Testis (tissue), 2 donors: ENCODE measurements at regions not wholly inside any gene's neighbourhood (a gene's known extent, or its start where the extent isn't known, plus 50 kb on each side); places are given as distances from the start of the nearest gene placed in this dataset.
A peak's percentile ranks its signal among the peaks of the same experiment; 100 is the strongest.

Experiments used
- DNase-seq: peaks from one replicate; pipeline ENCODE4 v3.0.0-alpha.2; 2019
- H3K27ac ChIP-seq, 2 donors: fragments of 200-600 bp; sonication (generic); one replicate each; pipeline ENCODE4 v1.5.1; 2019
- H3K27me3 ChIP-seq: fragments of 200-600 bp; sonication (generic); one replicate; pipeline ENCODE4 v1.5.1; 2019
- H3K36me3 ChIP-seq: fragments of 200-600 bp; sonication (generic); one replicate; pipeline ENCODE4 v1.5.1; 2017; ENCODE audit warnings: low read depth; ENCODE audit errors: missing control alignments
- H3K4me1 ChIP-seq: fragments of 200-600 bp; sonication (generic); one replicate; pipeline ENCODE4 v1.5.1; 2019
- H3K4me3 ChIP-seq, 2 donors: fragments of 200-600 bp; sonication (generic); one replicate each; pipeline ENCODE4 v1.5.1; 2017 to 2019
- H3K9me3 ChIP-seq: fragments of 200-600 bp; sonication (generic); one replicate; pipeline ENCODE4 v1.5.1; 2017
- CTCF ChIP-seq, 3 experiments: fragments of 450-650 bp in 2 of 3; fragments of 200-600 bp in 1 of 3; sonication (generic) in 1 of 3; IDR thresholded peaks; one replicate each; pipeline ENCODE4 v1.5.1; 2016 to 2019; ENCODE audit warnings: antibody characterized with exemption in 3 of 3, mild to moderate bottlenecking in 2 of 3, moderate library complexity in 1 of 3
- POLR2A ChIP-seq: fragments of 450-650 bp; IDR thresholded peaks from one replicate; pipeline ENCODE4 v1.6.1; 2017; ENCODE audit warnings: antibody characterized with exemption, mild to moderate bottlenecking, moderate library complexity
- WGBS, 2 donors: methylation state at CpG; one replicate each; pipeline ENCODE4 v1.1.5; 2018; 5-methylcytosine and 5-hydroxymethylcytosine counted together
- intact Hi-C: fragments of 100-400 bp; cut with DNase I; formaldehyde crosslinking; loops from one replicate; pipeline ENCODE4 v1.15.1; 2023; ENCODE audit warnings: low total_unique reads

DNA sequence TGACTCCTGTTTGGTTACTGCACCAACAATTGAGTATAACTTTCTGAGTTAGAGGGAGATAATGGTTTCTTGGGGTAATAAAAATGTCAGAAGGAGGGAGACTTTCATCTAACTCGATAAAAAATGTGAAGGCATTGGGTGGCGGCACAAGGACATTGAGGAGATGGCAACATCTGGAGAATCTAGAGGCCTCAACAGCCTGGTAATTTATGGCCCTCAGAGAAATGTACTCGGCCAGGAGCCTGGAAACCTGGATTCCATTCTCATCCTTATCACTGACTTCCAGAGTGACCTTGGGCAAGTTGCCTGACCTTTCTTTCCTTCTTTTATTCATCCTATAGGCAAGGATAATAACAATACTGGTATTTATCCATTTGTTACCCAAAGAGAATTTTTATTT lies 173.5 kb upstream of the MEX3C start:
- intact Hi-C loops, result no loop called here
- Histone ChIP-seq H3K9me3 (no peaks in the 10 kb centered on the region), H3K4me3 (no peak overlapping the region), H3K36me3 (no peaks in the 10 kb centered on the region), H3K4me1 (no peaks in the 10 kb centered on the region), H3K27me3 (no peaks in the 10 kb centered on the region), H3K27ac (no peak overlapping the region)
- TF ChIP-seq POLR2A (no peak), CTCF (IDR thresholded peaks at IDR 0.05) (no peak)
- DNase-seq, result peak; percentile 18
- WGBS, 2 donors, result 12 to 28% methylated on average over 3 of the region's 3 CpGs

DNA sequence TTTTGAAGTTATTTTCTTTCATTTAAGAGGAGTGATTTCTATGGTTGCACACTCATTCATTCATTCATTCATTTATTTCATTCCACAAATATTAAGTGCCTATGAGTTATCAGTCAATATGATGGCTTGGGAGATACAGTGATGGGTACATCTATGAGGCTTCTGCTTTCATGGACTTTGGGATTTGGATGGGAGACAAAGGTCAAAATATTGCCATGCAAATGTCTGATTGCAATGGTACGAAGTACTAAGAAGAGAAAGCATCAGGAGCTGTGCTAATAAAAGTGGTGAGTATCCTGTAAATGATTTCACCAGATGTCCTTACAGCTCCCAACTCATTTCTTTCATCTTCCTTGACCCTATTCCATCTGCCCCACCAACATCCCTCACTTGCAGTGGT lies 174.4 kb upstream of the MEX3C start:
- intact Hi-C loops, result no loop called here
- Histone ChIP-seq H3K4me1 (no peaks in the 10 kb centered on the region), H3K9me3 (no peaks in the 10 kb centered on the region), H3K27ac (no peak overlapping the region), H3K36me3 (no peaks in the 10 kb centered on the region), H3K27me3 (no peaks in the 10 kb centered on the region), H3K4me3 (no peak overlapping the region)
- WGBS, 2 donors, result 89 to 91% methylated on average over 1 of the region's 1 CpG
- DNase-seq, result no peak
- TF ChIP-seq CTCF (IDR thresholded peaks at IDR 0.05), result no peak
- TF ChIP-seq POLR2A, result no peak

- Histone ChIP-seq H3K36me3 (no peaks in the 10 kb centered on the region), H3K27me3 (no peaks in the 10 kb centered on the region), H3K9me3 (no peaks in the 10 kb centered on the region), H3K27ac (no peak overlapping the region), H3K4me1 (no peaks in the 10 kb centered on the region), H3K4me3 (no peak overlapping the region)
- 56 to 74% methylated on average over 4 of the region's 4 CpGs for WGBS, 2 donors
- intact Hi-C loops, result loop anchor here (10.0 kb wide), 1 partner anchor 267 kb away; no protein-coding TSS in a partner anchor
- TF ChIP-seq POLR2A (no peak), CTCF (IDR thresholded peaks at IDR 0.05) (no peak)
- no peak for DNase-seq
These were observed 184.6 kb upstream of the MEX3C start for GRCh38 chr18:51382081-51382480.

DNA sequence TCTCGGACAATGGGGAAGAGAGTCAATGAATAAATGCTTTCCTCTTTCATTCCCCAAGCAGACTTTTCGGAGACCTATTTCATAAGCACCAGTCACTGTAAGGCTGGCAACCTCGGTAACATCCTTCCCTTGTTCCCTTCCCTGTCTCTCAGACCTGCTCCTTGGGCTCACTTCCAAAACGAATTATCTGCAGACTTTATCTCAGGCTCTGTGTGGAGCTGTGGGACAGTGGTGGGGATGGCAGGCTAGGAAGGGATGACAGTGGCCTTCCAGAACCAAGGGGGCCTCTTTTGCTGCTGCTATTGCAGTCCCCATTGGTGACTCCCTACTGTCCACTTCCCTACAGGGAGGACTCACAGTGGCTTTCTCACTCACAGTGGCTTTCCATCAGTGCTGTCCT lies 185.6 kb upstream of the MEX3C start:
- TF ChIP-seq POLR2A (no peak), CTCF (IDR thresholded peaks at IDR 0.05) (no peak)
- no peaks in the 10 kb centered on the region for H3K4me1 ChIP-seq
- H3K36me3 ChIP-seq, result no peaks in the 10 kb centered on the region
- no peaks in the 10 kb centered on the region for H3K9me3 ChIP-seq
- DNase-seq, result no peak
- H3K27ac ChIP-seq, result no peak overlapping the region
- intact Hi-C loops, result loop anchor here (10.0 kb wide), 1 partner anchor 268 kb away; no protein-coding TSS in a partner anchor
- no peak overlapping the region for H3K4me3 ChIP-seq
- WGBS, 2 donors, result 69 to 70% methylated on average over 4 of the region's 4 CpGs
- H3K27me3 ChIP-seq, result no peaks in the 10 kb centered on the region

GRCh38 chr18:51383711-51384110 lies 186.2 kb upstream of the MEX3C start:
- TF ChIP-seq CTCF (IDR thresholded peaks at IDR 0.05) (no peak), POLR2A (no peak)
- Histone ChIP-seq H3K4me3 (no peak overlapping the region), H3K27ac (no peak overlapping the region), H3K36me3 (no peaks in the 10 kb centered on the region), H3K9me3 (no peaks in the 10 kb centered on the region), H3K27me3 (no peaks in the 10 kb centered on the region), H3K4me1 (no peaks in the 10 kb centered on the region)
- WGBS, 2 donors, result 65 to 76% methylated on average over 1 of the region's 1 CpG
- intact Hi-C loops, result loop anchor here (10.0 kb wide), 1 partner anchor 269 kb away; no protein-coding TSS in a partner anchor
- no peak for DNase-seq
